Dedifferentiated amniotic fluid mesenchymal stem cell (primary cell): ENCODE measurements at regions not wholly inside any gene's neighbourhood (a gene's known extent, or its start where the extent isn't known, plus 50 kb on each side); places are given as distances from the start of the nearest gene placed in this dataset.

ENCODE experiments used
- DNase-seq: peaks from one replicate; pipeline ENCODE4 v3.0.0-alpha.2; 2016; ENCODE audit errors: extremely low spot score

DNA sequence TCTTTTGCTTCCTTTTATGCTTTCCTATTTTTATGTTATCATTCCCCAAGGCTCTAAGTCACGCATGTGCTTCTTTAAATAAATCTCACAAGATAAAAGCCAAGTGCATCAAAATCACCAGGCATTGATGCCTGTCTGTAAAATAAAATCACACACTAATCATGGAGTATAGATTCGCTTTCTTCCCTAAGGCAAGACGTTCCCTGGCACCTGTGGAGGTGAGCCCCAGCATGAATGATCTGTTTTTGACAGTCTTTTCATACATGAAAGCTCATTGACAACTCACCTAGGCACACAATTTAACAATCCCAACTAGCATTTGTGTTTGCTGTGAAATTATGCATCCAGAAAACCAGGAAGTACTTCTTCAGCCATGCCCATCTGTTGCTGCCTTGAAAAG lies 146.9 kb upstream of the DMAC1 start:
- no peak for DNase-seq

DNA sequence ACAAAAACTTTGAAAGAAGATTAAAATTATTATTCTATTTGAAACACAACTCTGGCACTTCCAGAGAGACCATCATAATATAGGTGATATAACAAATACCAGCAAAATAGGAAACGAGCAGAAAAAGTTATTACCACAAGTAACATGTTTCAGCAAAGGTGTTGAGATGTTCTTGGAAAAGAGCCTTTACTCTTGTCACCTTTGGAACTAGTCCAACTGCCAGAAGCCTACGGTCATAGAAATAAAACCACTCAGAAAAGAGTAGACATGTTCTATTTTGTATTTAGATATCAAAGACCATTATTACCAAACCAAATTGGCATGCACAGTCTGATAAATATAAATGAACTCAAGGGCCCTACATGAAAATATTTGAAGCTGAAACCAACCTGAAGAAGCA lies 145.0 kb upstream of the DMAC1 start:
- DNase-seq, result no peak

DNA sequence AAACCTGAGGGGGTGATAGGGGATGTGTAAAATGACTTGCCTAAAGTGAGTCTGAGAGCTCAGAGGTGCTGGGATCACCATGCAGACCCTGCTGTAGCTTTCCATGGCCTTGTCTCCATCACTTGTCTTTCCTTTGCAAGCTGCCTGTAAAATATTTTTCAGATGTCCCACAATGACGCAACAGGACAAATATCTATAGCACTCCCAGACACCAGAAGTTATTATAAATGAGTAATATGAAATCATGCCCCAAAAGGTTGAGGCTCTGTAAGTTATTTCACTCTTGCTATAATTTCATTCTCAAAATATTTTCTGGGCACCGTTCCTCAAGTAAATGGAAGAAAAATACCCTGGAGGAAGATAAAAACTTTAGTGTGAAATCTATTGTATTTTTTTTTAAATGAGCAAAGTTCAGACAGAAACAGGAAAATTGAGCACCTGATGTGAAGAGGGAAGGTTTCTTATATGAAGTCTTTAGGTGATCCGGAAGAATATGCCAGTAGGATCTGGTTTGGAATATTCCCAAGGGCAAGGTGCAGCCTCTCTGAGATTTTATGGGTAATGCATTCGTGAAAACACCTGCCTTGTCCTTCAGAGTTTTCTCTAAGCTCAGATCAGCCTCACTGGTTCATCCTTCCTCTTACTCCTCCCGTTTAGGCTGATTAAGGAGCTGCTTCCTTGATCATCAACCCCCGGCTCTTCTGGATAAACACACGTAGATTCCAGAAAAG lies 138.3 kb upstream of the DMAC1 start:
- DNase-seq, result no peak

DNA sequence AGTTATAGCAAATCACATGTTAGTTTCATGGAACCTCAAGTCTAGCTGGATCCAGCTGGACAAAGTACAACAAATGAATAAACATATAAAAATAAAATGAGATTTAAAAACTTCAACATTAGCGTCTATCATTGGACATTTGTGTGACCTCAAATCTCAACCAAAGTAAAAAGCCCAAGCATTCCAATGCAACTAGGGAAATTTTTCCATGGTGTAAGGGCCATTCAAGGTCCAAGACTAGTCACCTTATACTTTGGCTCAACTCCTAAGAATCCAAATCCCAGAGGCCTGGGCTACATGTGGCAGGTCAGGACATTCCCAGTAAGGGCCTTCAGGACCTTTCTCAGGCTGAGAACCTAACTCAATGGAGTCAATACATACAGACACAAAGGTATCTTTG lies 137.4 kb upstream of the DMAC1 start:
- no peak for DNase-seq

DNA sequence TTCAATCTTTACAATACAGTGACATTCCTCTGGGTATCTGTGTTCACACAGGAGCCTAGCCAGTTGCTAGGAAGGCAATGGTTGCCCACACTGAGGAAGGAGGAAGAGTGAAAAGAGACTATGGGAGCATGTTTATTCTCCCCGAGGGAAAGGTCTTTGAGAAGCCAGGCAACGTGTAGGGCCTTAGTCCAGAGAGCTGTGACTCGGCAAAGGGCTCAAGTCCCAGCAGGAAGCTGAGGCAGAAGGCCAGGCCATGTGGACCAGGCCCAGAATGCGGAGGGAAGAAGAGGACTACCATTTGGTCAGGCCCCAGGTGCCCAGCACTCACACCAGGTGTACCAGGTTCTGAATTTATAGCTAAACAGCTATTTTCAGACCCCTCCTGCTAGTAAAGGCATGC lies 136.6 kb upstream of the DMAC1 start:
- no peak for DNase-seq

DNA sequence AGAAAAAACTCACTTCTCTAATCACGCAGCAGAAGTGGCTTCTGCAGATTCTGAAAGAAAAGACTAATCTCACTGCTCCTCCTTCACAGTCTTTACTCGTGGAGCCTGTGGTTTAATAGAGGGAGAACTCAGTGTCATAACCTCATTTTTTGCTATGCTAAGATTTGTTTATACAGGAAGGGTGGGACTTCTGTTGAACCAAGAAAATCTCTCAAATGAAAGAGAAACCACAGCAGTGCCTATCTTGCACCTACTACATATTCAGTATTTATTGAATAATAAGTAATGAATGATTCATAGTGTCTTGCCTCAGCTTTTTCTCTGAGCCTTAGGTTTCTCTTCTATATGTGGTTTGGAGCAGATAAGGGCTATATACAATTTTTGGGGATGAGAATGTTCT lies 136.1 kb upstream of the DMAC1 start:
- DNase-seq, result no peak

DNA sequence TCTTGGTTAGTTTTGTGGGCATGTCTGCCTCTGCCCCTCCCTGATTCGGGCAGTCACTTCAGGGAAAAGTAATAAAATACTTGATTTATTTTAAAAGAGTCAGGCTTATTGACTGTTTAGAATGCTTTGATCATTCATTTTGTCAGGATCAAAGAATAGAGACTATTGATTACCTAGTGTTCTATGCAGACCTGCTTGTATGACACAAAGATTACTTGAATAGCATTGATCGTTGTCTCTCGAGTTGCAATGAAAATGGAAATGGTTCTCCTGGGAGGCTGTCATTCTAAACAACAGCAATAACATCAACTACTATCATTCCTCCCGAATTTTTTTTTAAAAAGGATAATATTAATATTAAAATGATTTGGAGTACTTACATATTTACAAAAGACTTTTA lies 133.2 kb upstream of the DMAC1 start:
- no peak for DNase-seq

DNA sequence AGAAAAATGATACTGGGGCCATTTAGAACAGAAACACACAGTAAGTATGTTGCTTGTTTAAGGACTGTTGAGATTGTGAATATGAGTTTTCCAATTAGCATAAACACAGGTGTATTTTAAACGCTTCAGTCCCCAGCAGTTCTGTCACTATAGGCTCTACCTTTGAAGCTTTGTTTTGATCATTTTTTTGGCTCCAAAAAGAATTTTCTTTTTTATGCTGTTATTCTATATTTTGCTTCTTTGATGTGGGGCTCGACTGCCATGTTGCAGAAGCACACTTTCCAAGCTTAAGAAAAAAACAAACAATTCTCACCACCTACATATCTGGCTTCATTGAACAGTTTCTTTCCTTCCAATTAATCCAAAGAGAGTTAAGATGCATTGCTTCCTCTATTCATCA lies 131.0 kb upstream of the DMAC1 start:
- DNase-seq, result no peak

DNA sequence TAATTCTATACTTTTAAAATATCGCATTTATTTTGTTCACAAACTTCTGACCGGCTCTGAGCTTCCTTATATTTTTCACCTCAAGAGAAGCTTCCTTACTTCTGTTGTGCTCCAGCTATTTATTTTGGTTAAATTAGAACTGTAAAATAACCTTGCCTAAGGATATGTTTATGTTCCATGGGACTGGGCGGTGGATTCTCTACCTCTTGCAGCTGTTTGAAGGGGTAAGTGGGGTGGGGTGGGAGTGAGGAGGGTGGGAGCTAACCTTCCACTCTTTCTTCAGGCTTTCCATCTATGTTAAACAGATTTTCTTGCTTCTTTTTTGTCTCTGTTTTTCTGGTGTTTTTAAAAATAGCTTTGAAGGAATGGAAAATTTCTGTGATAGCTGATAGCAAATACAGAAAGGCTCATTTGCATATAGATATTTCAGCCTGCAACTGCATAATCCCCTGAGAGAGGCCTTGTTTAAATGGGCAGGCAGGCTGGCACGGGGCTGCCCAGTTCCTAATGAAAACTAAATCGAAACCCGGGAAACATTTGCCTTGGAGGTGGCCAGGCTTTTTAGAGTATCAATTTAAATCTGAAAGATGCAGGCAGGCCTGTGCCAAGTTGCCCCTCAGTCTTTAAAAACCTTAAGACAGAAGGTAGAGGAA lies 122.1 kb upstream of the DMAC1 start:
- no peak for DNase-seq

DNA sequence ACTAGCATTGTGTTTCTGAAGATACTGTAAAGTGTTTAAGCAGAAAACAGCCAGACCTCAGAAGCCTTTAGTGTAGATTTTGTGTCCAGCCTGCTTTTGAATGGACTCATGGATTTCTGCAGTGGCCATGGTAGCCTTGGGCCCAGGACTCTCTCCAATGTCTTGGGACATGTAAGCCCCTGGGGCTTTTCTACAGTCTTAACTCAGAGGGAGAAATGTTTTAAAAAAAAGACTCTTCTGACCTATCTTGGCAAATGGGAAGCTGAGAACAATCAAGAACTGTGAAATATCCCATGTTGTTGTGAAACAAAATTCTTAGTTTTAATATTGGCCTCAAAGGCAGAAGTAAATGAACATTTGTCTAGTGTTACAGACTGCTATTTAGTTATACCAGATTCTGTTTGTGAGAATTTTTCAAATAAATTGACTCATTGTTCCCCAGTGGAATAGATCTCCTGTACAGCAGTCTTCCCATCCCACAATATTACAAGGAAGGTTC lies 112.5 kb upstream of the DMAC1 start:
- DNase-seq, result no peak

DNA sequence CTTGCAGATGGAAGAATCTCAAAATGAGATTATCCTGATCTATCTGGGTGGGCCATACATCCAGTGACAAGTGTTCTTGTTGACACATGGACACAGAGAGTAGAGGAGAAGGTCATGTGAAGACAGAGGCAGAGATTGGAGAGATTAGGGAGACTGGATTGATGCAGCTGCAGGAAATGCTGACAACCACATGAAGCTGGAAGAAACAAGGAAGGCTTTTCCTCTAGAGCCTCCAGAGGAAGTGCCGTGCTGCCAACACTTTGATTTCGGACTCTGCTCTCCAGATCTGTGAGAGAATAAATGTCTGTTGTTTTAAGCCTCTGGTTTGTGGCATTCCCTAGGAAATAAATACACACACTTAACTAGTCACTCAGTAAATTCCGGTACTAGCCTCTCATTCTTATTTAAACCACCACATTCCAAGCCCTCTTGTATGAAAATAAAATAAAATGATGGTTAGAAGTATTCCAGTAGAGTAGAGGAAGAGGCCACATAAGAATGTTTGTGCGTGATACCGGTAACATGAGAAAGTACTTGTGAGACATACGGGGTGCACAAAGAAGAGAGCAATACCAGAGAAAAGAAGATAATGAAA lies 110.9 kb upstream of the DMAC1 start:
- no peak for DNase-seq

DNA sequence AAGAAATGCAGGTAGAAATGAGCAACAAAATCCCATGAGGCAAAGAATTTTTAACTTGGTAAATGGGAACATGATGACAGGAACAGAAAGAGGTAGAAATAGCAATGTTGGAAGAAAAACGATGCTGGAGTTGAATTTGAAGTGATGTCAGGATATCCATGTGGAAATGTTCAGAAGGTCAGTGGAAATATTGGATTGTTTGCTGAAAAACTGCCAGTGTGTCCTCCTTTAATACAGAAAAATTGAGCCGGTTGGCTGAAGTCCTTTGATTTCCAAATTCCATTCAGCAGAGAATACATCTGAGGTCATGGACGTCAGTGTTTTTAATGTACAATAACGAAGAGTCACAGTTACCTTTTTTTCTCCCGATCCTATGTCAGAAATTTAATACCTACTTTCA lies 110.0 kb upstream of the DMAC1 start:
- DNase-seq, result no peak

DNA sequence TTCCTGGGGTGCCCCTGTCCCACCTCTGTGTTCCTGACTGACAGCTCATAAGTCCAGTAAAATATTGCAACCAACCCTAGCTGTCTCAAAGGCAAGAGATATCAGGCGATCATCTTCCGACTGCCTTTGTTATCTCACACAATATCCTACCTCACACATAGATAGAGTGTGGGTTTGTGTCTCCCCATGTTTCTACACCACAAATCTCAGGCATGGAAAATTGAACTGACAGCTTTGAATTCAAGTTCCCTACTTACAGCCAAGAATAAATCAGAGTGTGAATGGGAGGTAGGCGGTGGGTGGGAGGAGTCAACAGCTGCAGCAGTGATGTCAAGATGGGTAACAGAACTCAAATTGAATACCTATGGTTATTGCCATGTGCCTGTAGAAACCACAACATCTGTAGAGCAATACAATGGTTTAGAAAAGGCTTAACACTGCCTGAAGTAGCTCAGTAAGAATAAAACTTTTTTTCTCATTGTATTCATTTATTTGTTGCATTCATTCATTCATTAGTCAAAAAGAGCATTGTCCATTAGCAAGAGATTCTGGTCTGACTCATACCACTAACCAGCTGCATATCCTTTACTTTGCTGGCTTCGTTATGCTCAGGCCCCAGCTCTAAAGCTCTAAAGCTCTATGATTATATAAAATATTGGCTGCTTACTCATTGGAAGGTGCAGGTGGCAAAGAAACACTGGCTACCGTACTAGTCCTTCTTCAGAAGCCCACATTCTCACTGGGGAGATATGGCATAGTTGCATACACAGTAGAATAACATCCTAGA lies 108.2 kb upstream of the DMAC1 start:
- DNase-seq, result no peak

DNA sequence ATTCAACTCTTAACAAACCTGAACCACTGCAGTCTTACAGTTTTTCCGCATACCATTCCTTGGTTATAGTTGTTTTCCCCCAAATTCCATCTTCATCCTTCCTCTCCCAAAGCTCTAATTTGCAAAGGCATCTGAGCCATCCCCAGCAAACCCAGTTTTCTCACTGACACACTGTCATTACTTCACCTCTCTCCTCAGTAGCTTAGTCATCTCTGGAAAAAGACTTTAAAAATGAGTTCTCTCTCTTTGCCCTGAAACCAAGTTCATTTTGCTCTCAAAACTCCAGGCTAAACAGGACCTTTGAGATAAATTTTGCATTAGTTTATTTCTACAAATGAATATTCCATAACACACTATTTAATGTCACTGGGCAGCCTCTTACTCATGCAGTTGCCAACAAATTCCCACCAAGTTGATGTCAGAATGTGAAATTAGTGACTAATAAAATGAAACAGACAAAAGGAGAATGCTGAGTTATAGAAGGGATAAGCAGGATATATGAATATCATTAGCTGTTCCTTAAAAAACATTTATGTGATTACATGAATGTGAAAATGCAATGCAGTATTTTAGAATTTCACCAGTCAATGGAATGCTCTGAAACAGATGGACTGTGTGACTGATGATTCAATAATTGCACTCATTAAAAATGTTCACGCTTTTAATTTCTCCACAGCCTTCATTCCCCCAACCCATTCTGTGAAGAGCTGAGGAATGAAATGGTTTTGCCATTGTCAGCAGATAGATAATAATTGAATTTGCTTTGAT lies 107.4 kb upstream of the DMAC1 start:
- DNase-seq, result no peak

DNA sequence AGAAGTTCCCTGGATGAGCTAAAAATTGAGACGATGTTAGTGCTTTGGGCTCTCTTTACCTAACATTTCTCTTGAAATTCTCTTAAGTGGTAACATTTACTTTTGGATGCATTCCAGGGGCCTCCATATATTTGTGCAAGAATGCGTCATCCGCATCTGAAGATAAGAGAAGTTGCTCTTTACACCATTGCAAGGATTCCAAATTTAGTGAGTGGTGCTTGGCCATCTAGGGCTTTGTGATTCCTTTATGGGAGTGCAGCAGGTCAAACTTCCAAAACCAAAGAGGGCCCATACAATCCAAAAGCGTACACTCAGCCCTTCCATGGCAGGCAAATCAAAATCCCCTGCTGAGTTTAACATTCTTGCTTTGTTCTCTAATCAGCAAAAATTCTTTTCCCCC lies 102.0 kb upstream of the DMAC1 start:
- DNase-seq, result no peak

DNA sequence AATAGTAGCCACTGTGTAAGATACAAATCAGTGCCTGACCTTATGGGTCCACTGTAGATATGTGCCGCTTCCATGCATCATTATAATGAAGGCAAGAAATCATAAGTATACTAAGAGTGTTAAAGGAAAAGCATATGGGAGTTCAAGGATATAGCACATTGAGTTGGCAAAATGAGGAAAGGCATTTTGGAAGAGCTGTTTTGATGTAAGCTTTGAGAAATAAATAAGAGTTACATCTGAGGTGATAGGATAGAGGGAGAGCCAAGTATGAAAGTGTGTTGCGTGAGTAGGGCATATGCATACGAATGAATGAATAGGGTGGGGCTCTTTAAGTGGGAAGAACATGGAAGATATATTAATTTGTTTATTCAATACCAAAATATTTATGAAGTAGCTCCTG lies 101.0 kb upstream of the DMAC1 start:
- no peak for DNase-seq

DNA sequence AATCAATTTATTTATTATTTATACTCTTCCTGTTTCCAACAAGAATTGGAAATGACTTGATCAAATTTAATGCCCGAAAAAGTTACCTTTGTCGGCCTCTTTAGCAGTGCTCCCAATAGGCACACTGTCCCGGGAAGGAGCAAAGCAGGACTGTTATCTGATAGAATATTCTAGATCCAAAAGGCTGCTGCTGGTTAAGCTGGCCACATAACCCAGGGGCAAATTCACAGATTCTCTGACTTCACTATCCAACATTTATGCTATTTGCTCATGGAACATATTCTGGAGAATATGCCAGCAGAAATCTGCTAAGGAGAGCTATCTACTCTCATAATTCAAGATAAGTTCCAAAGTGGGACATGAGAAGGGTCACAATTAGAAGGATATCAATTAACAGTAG lies 100.2 kb upstream of the DMAC1 start:
- DNase-seq, result no peak

DNA sequence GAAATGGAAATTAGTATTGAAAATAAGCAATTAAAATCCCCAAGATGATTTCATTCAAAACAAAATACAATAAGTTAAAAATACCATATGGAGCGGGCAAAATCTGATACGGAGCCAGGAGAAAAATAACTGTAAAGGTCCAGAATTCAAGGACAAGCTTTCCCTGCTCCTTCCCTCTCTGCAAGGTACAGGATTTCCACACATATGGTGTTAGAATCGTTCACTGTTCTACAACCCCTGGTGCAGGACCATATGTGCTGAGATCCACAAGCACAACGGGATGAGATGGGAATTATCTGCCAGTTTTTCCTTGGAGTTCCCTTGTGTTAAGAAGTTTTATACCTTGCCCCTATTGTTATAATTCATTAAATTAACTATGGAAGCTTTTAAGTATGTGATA lies 94.7 kb upstream of the DMAC1 start:
- no peak for DNase-seq

DNA sequence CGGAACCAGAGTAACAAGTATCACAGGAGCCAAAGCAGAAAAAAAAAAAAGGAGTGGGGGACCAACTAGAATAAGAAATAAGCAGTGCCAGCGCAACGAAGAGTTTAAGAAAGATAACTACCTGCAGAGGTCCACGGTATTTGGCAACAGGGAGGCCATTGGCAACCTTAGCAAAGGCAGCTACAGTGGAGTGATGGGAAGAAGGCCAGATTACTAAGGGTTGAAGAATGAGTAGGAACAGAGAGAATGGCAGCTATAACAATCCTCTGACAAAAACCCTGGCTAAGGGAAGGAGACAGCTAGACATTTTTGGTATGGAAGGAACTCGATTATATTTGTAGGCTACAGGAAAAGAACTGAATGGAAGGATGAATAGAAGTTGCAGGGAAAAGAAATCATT lies 93.4 kb upstream of the DMAC1 start:
- no peak for DNase-seq

DNA sequence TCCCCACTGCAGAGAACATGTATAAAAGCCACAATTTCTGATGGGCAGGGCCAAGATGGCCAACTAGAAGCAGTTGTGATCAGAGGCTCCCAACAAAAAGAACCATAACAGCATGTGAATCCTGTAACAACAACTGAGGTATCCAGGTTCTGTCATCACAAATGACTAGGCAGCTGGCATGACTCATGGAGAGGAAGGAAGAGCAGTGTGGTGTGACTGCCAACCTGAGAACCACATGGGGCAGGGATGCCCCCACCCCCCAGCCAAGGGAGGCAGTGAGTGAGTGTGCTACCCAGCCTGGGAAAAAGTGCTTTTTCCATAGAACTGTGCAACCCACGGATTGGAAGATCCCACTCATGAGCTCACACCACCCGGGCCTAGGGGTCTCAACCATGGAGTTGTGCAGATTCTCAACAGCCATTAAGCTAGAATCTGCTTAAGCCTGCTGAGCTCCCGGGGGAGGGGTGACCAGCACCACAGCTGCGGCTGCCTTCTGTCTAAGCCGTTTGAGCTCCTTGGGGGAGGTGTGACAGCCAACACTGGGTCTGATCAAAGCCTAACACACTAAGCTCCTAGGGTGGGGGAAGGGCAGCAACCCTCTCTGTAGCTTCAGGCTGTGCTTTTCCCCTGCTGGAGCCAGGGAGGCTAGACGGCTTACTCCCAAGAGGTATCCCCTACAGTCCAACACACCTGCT lies 80.1 kb upstream of the DMAC1 start:
- DNase-seq, result no peak
